Aorta (tissue), 5 donors: ENCODE measurements at regions not wholly inside any gene's neighbourhood (a gene's known extent, or its start where the extent isn't known, plus 50 kb on each side); places are given as distances from the start of the nearest gene placed in this dataset.

Experiments
- ATAC-seq: fragments of 200-7000 bp; cut with Tn5 transposase; one replicate; pipeline ENCODE4 v1.9.1; 2022; ENCODE audit warnings: moderate library complexity; ENCODE audit not compliant: low FRiP score
- DNase-seq, 2 donors: peaks; one replicate each; pipeline ENCODE4 v3.0.0-alpha.2; 2020
- H3K27ac ChIP-seq, 2 donors: one replicate each; pipeline ENCODE4 v1.5.1; 2013; ENCODE audit warnings: low read length in 2 of 2, mild to moderate bottlenecking in 2 of 2, moderate library complexity in 2 of 2, control low read depth in 1 of 2, inconsistent platforms in 1 of 2, low read depth in 1 of 2
- H3K27me3 ChIP-seq, 2 donors: one replicate each; pipeline ENCODE4 v1.6.1; 2013; ENCODE audit warnings: control low read depth in 1 of 2, low read length in 1 of 2, mild to moderate bottlenecking in 1 of 2, moderate library complexity in 1 of 2; ENCODE audit not compliant: insufficient read depth in 2 of 2, control insufficient read depth in 1 of 2
- H3K36me3 ChIP-seq, 2 donors: one replicate each; pipeline ENCODE4 v1.6.1; 2013; ENCODE audit warnings: control low read depth in 1 of 2, low read length in 1 of 2, mild to moderate bottlenecking in 1 of 2; ENCODE audit not compliant: insufficient read depth in 2 of 2, control insufficient read depth in 1 of 2
- H3K4me1 ChIP-seq, 2 donors: one replicate each; pipeline ENCODE4 v1.6.1; 2013; ENCODE audit warnings: low read length in 2 of 2, control low read depth in 1 of 2, mild to moderate bottlenecking in 1 of 2, moderate library complexity in 1 of 2; ENCODE audit not compliant: insufficient read depth in 2 of 2, control insufficient read depth in 1 of 2
- H3K4me3 ChIP-seq, 2 donors: one replicate each; pipeline ENCODE4 v1.5.1; 2013; ENCODE audit warnings: low read length in 2 of 2, control low read depth in 1 of 2, mild to moderate bottlenecking in 1 of 2
- H3K9me3 ChIP-seq: one replicate; pipeline ENCODE4 v1.6.1; 2013; ENCODE audit warnings: mild to moderate bottlenecking, low read length; ENCODE audit not compliant: control insufficient read depth
- WGBS, 2 donors: extraction: QIAGEN DNeasy Blood & Tissue Kit; methylation state at CpG; one replicate each; pipeline ENCODE4 v1.1.7; 2013; 5-methylcytosine and 5-hydroxymethylcytosine counted together
- intact Hi-C, 2 donors: fragments of 100-400 bp; cut with DNase I; formaldehyde crosslinking; loops; one replicate each; pipeline versions ENCODE4 v1.14.2 to v1.15.0; 2022
- donor health status: healthy with polysubstance abuse.
- donor health status: Bipolar disorder and iron deficiency.
- donor health status: DM: no; HTN: no; CAD: no.
- donor health status: DM: no; HTN: no; CAD: no.
- donor health status: DM: yes; HTN: yes; CAD: no.

- Histone ChIP-seq H3K4me3 (no peak overlapping the region), H3K36me3 (no peaks in the 10 kb centered on the region), H3K27me3 (no peaks in the 10 kb centered on the region), H3K9me3 (no peaks in the 10 kb centered on the region), H3K27ac (no peak overlapping the region), H3K4me1 (no peaks in the 10 kb centered on the region)
- DNase-seq, result no peak
- WGBS, 2 donors, result 67 to 96% methylated on average over 2 of the region's 2 CpGs
- intact Hi-C loops, result no loop called here
- ATAC-seq, result no peak
These were observed 50.0 kb downstream of the PABIR2 start for GRCh38 chrX:134747006-134747405.

GRCh38 chrX:134746410-134746785 is 50.6 kb downstream of the PABIR2 start:
- no peaks in the 10 kb centered on the region for H3K9me3 ChIP-seq
- DNase-seq (no peak), ATAC-seq (no peak)
- no peaks in the 10 kb centered on the region for H3K4me1 ChIP-seq
- H3K27me3 ChIP-seq, result no peaks in the 10 kb centered on the region
- 61 to 64% methylated on average over 3 of the region's 3 CpGs for WGBS, 2 donors
- no peak overlapping the region for H3K27ac ChIP-seq
- H3K4me3 ChIP-seq, result no peak overlapping the region
- no peaks in the 10 kb centered on the region for H3K36me3 ChIP-seq
- intact Hi-C loops, result no loop called here

GRCh38 chrX:134745636-134746409 is 51.2 kb downstream of the PABIR2 start:
- Histone ChIP-seq H3K36me3 (no peaks in the 10 kb centered on the region), H3K4me3 (no peak overlapping the region), H3K9me3 (no peaks in the 10 kb centered on the region), H3K27me3 (no peaks in the 10 kb centered on the region), H3K4me1 (no peaks in the 10 kb centered on the region), H3K27ac (no peak overlapping the region)
- intact Hi-C loops, result no loop called here
- no peak for DNase-seq
- 79 to 81% methylated on average over 3 of the region's 3 CpGs for WGBS, 2 donors
- ATAC-seq, result no peak

- Histone ChIP-seq H3K4me1 (no peaks in the 10 kb centered on the region), H3K27ac (no peak overlapping the region), H3K4me3 (no peak overlapping the region), H3K9me3 (no peaks in the 10 kb centered on the region), H3K27me3 (no peaks in the 10 kb centered on the region), H3K36me3 (no peaks in the 10 kb centered on the region)
- ATAC-seq (no peak), DNase-seq (no peak)
- 77 to 86% methylated on average over 1 of the region's 1 CpG for WGBS, 2 donors
- intact Hi-C loops, result no loop called here
These were observed 53.9 kb downstream of the PABIR2 start for GRCh38 chrX:134743091-134743490.

- DNase-seq (no peak), ATAC-seq (no peak)
- H3K27ac ChIP-seq, result no peak overlapping the region
- H3K4me1 ChIP-seq, result no peaks in the 10 kb centered on the region
- H3K4me3 ChIP-seq, result no peak overlapping the region
- H3K9me3 ChIP-seq, result no peaks in the 10 kb centered on the region
- no peaks in the 10 kb centered on the region for H3K27me3 ChIP-seq
- intact Hi-C loops, result no loop called here
- 80 to 99% methylated on average over 2 of the region's 2 CpGs for WGBS, 2 donors
- H3K36me3 ChIP-seq, result no peaks in the 10 kb centered on the region
These were observed 54.4 kb downstream of the PABIR2 start for GRCh38 chrX:134742573-134742972.

- Histone ChIP-seq H3K4me3 (no peak overlapping the region), H3K27ac (no peak overlapping the region), H3K4me1 (no peaks in the 10 kb centered on the region), H3K36me3 (no peaks in the 10 kb centered on the region), H3K27me3 (no peaks in the 10 kb centered on the region), H3K9me3 (no peaks in the 10 kb centered on the region)
- no peak for ATAC-seq
- DNase-seq, result no peak
- intact Hi-C loops, result no loop called here
- 65 to 74% methylated on average over 2 of the region's 2 CpGs for WGBS, 2 donors
These were observed 55.3 kb downstream of the PABIR2 start for GRCh38 chrX:134741746-134742145.

- WGBS, 2 donors, result 57 to 61% methylated on average over 8 of the region's 8 CpGs
These were observed 57.8 kb downstream of the PABIR2 start for GRCh38 chrX:134738986-134739740.

GRCh38 chrX:134738445-134738844 is 58.6 kb downstream of the PABIR2 start:
- no peaks in the 10 kb centered on the region for H3K4me1 ChIP-seq
- WGBS, 2 donors, result 82 to 88% methylated on average over 3 of the region's 3 CpGs
- intact Hi-C loops, result no loop called here
- H3K4me3 ChIP-seq, result no peak overlapping the region
- DNase-seq (no peak), ATAC-seq (no peak)
- H3K36me3 ChIP-seq, result no peaks in the 10 kb centered on the region
- H3K27me3 ChIP-seq, result no peaks in the 10 kb centered on the region
- no peak overlapping the region for H3K27ac ChIP-seq
- no peaks in the 10 kb centered on the region for H3K9me3 ChIP-seq

More at GRCh38 chrX:134738986-134739740, 57.8 kb downstream of the PABIR2 start:
- no peak for DNase-seq
- intact Hi-C loops, result no loop called here
- H3K4me1 ChIP-seq, result no peaks in the 10 kb centered on the region
- H3K4me3 ChIP-seq, result no peak overlapping the region
- H3K36me3 ChIP-seq, result no peaks in the 10 kb centered on the region
- no peak overlapping the region for H3K27ac ChIP-seq
- ATAC-seq, result no peak
- no peaks in the 10 kb centered on the region for H3K27me3 ChIP-seq
- no peaks in the 10 kb centered on the region for H3K9me3 ChIP-seq
